ENCODE measurements at regions not wholly inside any gene's neighbourhood (a gene's known extent, or its start where the extent isn't known, plus 50 kb on each side); places are given as distances from the start of the nearest gene placed in this dataset.

GRCh38 chr4:12712648-12713339 lies 771.3 kb downstream of the RAB28 start:
- no peaks in the 10 kb centered on the region for H3K36me3 ChIP-seq (replicated peaks in 1 of 2)
- no peak for TF ChIP-seq POLR2A (IDR thresholded peaks at IDR 0.05)
- TF ChIP-seq CTCF (IDR thresholded peaks at IDR 0.05), result no peak
- H3K27ac ChIP-seq, result no peak overlapping the region
- H3K4me1 ChIP-seq (replicated peaks in 1 of 2), result no peaks in the 10 kb centered on the region
- no peak for DNase-seq
- no peaks in the 10 kb centered on the region for H3K27me3 ChIP-seq
- H3K4me3 ChIP-seq, result no peak overlapping the region
- WGBS, 4 donors, result 69 to 83% (median 79%) methylated on average over 8 of the region's 8 CpGs
- H3K9me3 ChIP-seq (replicated peaks in 1 of 3), result no peaks in the 10 kb centered on the region
- intact Hi-C loops (cut with DNase I), result no loop called here

GRCh38 chr4:12707381-12708175 lies 776.6 kb downstream of the RAB28 start:
- no peak overlapping the region for H3K27ac ChIP-seq
- no peak for DNase-seq
- H3K4me1 ChIP-seq (replicated peaks in 1 of 2), result no peaks in the 10 kb centered on the region
- TF ChIP-seq POLR2A (IDR thresholded peaks at IDR 0.05) (no peak), CTCF (IDR thresholded peaks at IDR 0.05) (no peak)
- WGBS, 4 donors, result 73 to 94% (median 81%) methylated on average over 1 of the region's 1 CpG
- H3K27me3 ChIP-seq, result no peaks in the 10 kb centered on the region
- no peaks in the 10 kb centered on the region for H3K36me3 ChIP-seq (replicated peaks in 1 of 2)
- no peak overlapping the region for H3K4me3 ChIP-seq
- intact Hi-C loops (cut with DNase I), result no loop called here
- no peaks in the 10 kb centered on the region for H3K9me3 ChIP-seq (replicated peaks in 1 of 3)

- intact Hi-C loops (cut with DNase I), result no loop called here
- 63 to 69% (median 67%) methylated on average over 9 of the region's 9 CpGs for WGBS, 4 donors
- no peaks in the 10 kb centered on the region for H3K27me3 ChIP-seq
Measured at GRCh38 chr4:12703036-12703435, 781.1 kb downstream of the RAB28 start.

More at GRCh38 chr4:12703036-12703435, 781.1 kb downstream of the RAB28 start:
- Histone ChIP-seq H3K27ac (no peak overlapping the region), H3K4me1 (replicated peaks in 1 of 2) (no peaks in the 10 kb centered on the region), H3K9me3 (replicated peaks in 1 of 3) (no peaks in the 10 kb centered on the region), H3K4me3 (no peak overlapping the region), H3K36me3 (replicated peaks in 1 of 2) (no peaks in the 10 kb centered on the region)
- no peak for DNase-seq
- TF ChIP-seq POLR2A (IDR thresholded peaks at IDR 0.05), result no peak
- TF ChIP-seq CTCF (IDR thresholded peaks at IDR 0.05), result no peak
